ENCODE measurements at regions not wholly inside any gene's neighbourhood (a gene's known extent, or its start where the extent isn't known, plus 50 kb on each side); places are given as distances from the start of the nearest gene placed in this dataset.
A peak's percentile ranks its signal among the peaks of the same experiment; 100 is the strongest.
"Not testable (repeated sequence)": the region's sequence is repeated elsewhere in the genome, so short reads cannot be mapped to it uniquely, and the experiment has no call there.

- no peak for DNase-seq (ENCODE audit: low spot score)
Measured at GRCh38 chr3:153552887-153553604, 391.0 kb downstream of the RAP2B start.

- no peak for DNase-seq (ENCODE audit: low spot score)
Measured at GRCh38 chr3:153553605-153553945, 391.5 kb downstream of the RAP2B start.

GRCh38 chr3:153555919-153556318 lies 393.9 kb downstream of the RAP2B start:
- DNase-seq (ENCODE audit: low spot score), result no peak

GRCh38 chr3:153559366-153559765 lies 397.3 kb downstream of the RAP2B start:
- not testable (repeated sequence) for DNase-seq (ENCODE audit: low spot score)

DNA sequence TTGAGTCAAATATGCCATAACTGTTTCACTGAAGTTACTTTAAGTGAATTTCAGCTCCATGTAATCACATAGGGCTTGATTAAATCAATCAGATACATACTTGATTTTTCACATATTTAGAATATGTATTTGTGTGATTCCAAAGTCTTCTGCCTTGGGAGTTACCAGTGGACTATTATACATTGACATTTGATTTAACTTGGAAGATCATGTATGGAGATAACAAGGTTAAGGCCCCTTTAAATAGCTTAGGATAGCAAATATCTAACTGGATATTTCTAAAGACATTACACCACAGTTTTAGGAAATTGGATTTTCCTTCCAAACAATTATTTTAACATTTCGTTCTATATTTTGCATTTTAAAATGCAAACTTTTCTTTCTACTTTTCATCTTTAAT lies 405.0 kb downstream of the RAP2B start:
- DNase-seq (ENCODE audit: low spot score), result no peak

- DNase-seq (ENCODE audit: low spot score), result no peak
Measured at GRCh38 chr3:153567556-153567955, 405.5 kb downstream of the RAP2B start.

- DNase-seq (ENCODE audit: low spot score), result not testable (repeated sequence)
Measured at GRCh38 chr3:153570481-153570880, 408.5 kb downstream of the RAP2B start.

DNA sequence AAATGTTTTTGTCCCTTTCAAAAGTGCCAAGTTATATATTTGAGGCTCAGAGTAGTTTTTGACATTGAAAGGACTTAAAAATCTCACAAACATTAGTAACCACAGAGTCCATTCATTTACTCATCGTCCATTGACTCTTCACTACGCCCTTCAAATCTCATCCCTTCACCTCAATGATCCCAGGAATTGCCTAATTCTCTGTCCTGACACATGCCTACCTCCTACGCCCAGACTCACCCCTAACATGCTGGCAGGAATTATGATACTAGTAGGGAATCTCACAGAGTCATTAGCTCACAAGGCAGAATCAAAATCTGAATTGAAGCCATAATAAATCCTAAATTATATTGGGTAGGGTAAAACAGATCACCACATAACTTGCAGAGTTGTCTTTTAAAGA lies 410.1 kb downstream of the RAP2B start:
- DNase-seq (ENCODE audit: low spot score), result no peak

DNA sequence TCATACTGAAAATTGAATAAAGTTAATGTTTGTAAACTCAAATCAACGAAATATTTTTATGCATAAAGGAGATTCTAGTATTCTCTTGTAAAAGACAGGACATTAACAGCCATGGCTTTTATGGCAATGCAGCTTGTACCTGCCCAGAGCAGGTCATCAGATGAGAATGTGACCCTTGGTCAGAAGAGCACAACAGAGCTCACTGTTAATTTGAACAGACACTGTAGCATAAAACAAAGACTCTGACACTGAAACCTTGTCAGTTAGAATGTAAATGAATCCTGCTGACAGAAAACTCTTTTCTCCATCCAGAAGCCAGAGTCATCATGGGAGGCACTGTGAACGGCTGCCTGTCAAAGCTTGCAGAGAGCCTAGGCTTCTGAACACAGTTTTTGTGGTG lies 410.6 kb downstream of the RAP2B start:
- no peak for DNase-seq (ENCODE audit: low spot score)

- DNase-seq (ENCODE audit: low spot score), result no peak
Measured at GRCh38 chr3:153573481-153573880, 411.5 kb downstream of the RAP2B start.

DNA sequence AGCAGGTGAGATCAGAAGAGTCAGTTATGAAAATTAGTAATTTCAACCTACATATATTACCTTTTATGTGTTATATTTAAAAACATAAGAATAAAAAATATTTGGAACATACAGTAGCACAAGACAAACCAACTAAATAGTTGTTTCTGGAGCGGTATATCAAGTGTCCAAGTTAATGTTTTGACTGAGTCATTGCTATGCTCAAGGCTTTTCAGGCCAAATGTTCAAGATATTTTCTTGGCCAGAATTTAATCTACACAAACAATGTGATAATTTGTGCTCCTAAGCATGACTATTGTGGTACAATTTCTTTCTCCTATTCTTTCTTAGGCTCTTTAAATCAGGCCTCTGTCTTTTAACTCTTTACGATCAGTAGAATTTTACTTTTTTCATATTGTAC lies 412.4 kb downstream of the RAP2B start:
- DNase-seq (ENCODE audit: low spot score), result no peak

- DNase-seq (ENCODE audit: low spot score), result no peak
Measured at GRCh38 chr3:153577059-153577736, 415.2 kb downstream of the RAP2B start.

DNA sequence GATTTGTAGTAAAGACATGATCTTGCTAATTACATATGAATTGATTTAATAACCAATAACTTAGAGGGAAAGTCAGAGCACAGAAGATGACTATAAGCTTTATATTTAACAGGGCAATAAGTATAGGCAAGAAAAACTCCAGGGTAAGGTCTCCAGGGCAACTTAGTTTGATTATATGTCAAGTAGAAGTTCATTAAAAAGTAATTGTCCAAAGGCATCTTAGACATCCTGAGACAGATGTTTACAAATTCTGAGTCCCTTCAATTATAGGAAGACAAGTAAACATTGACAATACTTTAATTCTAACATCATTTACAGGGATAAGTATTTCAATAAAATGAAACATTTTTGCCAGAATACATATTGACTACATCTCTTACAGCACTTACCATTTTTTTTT lies 416.0 kb downstream of the RAP2B start:
- DNase-seq (ENCODE audit: low spot score), result no peak

- no peak for DNase-seq (ENCODE audit: low spot score)
Measured at GRCh38 chr3:153590051-153590450, 428.0 kb downstream of the RAP2B start.

DNA sequence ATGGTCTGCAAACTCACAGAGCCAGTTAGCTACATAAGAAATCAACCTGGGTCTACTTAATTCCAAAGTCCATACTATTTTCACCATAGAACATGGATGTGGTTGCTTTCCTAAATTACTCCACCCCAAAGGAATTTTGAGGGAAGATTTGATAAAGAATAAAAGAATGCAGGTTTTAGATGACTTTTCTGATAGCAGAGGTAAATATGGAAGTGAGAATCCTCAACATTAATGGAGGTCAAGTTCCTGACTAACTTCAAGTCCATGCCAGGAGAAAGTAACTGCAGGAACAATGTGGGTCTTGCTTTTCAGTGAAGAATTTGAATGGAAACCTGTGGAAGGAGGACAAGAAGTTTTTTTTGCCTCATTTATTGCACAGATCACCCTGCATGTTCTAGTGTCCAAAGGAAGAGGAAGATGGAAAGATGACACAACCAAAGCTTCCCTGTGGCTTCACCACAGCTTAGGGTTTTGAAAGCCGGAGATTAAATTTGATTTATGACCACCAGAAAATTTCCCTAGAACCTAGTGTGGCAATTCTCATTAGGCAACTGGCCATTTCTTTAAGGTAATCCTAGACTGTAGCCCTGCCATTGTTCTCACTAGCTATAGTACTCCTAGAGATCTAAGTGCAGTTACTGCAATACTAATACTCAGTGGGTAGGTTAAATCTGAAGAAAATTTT lies 429.7 kb downstream of the RAP2B start:
- no peak for DNase-seq (ENCODE audit: low spot score)

- DNase-seq (ENCODE audit: low spot score), result peak; percentile 40
Measured at GRCh38 chr3:153595186-153595815, 433.3 kb downstream of the RAP2B start.

DNA sequence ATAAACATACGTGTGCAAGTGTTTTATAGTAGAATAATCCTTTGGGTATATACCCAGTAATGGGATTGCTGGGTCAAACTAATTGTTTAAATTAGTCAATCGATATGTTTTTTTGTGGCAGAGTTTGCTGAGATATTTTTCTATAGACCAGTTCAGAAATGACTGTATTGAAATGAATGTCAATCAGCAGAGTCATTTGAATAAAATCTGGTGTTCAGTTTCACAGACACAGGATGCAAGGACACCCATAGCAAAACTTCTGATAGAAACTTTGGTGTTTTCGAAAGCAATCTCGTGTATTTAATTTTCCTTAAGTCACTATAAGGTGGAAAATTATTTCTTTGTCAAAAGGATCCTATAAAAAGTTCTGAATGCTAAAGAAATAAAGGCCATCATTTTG lies 434.4 kb downstream of the RAP2B start:
- DNase-seq (ENCODE audit: low spot score), result no peak

DNA sequence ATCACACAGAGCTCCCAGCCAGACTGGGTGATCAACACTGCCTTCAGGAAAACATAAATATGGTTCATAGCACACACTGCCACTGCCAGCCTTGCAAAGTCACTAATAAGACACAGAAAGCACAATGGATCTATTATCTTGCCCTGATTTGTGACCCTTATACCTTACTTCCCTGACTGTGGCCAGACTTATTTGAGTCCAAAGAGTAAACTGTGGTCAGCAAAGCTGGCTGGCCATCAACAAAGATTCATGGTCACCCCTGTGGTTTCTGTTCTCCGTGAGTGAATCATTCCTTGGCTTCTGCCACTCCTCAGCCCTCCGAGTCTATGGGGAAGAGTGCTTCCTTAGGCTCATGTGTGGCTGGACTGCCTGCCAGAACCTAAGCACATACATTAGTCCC lies 437.7 kb downstream of the RAP2B start:
- no peak for DNase-seq (ENCODE audit: low spot score)

DNA sequence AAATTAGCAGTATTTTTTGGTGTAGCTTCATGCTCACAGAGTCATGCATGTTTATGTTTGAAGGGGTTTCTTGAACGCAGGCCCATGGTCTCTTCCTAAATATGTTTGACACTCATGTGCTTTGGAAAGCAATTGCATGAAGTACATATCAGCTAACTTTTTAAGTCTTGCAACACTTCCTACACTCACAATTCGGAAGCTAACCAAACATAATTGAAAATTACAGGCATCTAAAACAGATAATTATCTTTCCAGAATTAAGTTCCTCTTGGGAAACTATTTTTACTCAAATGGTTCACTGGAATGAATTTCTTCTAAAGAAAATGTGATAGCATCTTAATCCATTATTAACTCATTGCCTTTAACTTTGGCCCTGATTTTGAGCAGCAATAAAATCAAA lies 438.9 kb downstream of the RAP2B start:
- no peak for DNase-seq (ENCODE audit: low spot score)

- DNase-seq (ENCODE audit: low spot score), result no peak
Measured at GRCh38 chr3:153601374-153601853, 439.4 kb downstream of the RAP2B start.

DNA sequence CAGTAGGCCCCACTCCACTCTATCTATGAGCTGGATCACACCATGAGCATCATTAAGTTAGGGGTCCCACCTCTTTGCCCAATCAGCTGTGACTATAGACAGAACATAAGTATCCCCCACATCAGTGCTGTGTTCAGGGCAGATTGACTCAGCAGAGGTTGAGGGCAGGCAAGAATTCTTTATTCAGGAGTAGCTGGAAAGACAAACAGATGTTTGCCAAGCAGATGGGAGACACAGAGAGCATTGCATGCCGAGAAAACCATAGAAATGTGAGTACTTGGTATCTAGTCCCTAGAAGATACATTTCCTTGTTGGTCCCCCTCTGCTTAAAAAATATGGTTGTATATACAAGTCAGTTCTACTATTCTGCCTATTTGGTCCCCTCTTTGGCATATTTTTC lies 440.8 kb downstream of the RAP2B start:
- no peak for DNase-seq (ENCODE audit: low spot score)

- no peak for DNase-seq (ENCODE audit: low spot score)
Measured at GRCh38 chr3:153614140-153614539, 452.1 kb downstream of the RAP2B start.

DNA sequence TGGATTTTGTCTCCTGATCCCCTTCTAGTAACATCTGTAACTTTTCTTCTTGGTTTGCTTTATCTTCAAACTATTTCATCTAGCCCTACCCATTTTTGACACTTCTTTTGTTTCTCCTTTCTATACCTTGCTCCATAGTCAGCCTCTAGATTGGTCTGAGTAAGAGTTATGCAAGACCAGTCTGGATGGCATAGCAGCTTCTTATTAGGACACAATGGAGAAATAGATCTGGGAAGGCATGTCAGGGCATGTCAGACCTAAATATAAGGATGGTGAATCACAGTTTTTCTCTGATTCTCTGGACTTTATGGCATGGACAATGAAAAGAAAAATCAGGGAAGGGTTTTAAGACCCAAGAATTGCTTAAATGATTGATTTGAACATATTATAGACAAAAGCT lies 452.5 kb downstream of the RAP2B start:
- no peak for DNase-seq (ENCODE audit: low spot score)

Data from D341Med (cell line).